ENCODE measurements at regions not wholly inside any gene's neighbourhood (a gene's known extent, or its start where the extent isn't known, plus 50 kb on each side); places are given as distances from the start of the nearest gene placed in this dataset.

- TF ChIP-seq POLR2A (IDR thresholded peaks at IDR 0.05; ENCODE audit: low read length) (no peak), GATA1 (IDR thresholded peaks at IDR 0.05; ENCODE audit: low read depth, low read length) (no peak)
- DNase-seq: no peak
Observed at GRCh38 chr4:62870451-62870850, 1538.8 kb downstream of the TECRL start.

GRCh38 chr4:62865261-62865660 is 1544.0 kb downstream of the TECRL start:
- no peak for TF ChIP-seq GATA1 (IDR thresholded peaks at IDR 0.05; ENCODE audit: low read depth, low read length)
- TF ChIP-seq POLR2A (IDR thresholded peaks at IDR 0.05; ENCODE audit: low read length): no peak

GRCh38 chr4:62849696-62850095 is 1559.6 kb downstream of the TECRL start:
- TF ChIP-seq POLR2A (IDR thresholded peaks at IDR 0.05; ENCODE audit: low read length) (no peak), GATA1 (IDR thresholded peaks at IDR 0.05; ENCODE audit: low read depth, low read length) (no peak)
- no peak for DNase-seq

More at GRCh38 chr4:62865261-62865660, 1544.0 kb downstream of the TECRL start:
- DNase-seq: no peak

- DNase-seq: no peak
- TF ChIP-seq GATA1 (IDR thresholded peaks at IDR 0.05; ENCODE audit: low read depth, low read length): no peak
- TF ChIP-seq POLR2A (IDR thresholded peaks at IDR 0.05; ENCODE audit: low read length): no peak
Observed at GRCh38 chr4:62835631-62836030, 1573.6 kb downstream of the TECRL start.

GRCh38 chr4:62822306-62822705 is 1586.9 kb downstream of the TECRL start:
- DNase-seq: no peak
- TF ChIP-seq POLR2A (IDR thresholded peaks at IDR 0.05; ENCODE audit: low read length): no peak
- TF ChIP-seq GATA1 (IDR thresholded peaks at IDR 0.05; ENCODE audit: low read depth, low read length): no peak

GRCh38 chr4:62816566-62816965 is 1592.7 kb downstream of the TECRL start:
- no peak for DNase-seq
- TF ChIP-seq POLR2A (IDR thresholded peaks at IDR 0.05; ENCODE audit: low read length) (no peak), GATA1 (IDR thresholded peaks at IDR 0.05; ENCODE audit: low read depth, low read length) (no peak)

GRCh38 chr4:62814510-62815047 is 1594.7 kb downstream of the TECRL start:
- TF ChIP-seq POLR2A (IDR thresholded peaks at IDR 0.05; ENCODE audit: low read length): no peak
- TF ChIP-seq GATA1 (IDR thresholded peaks at IDR 0.05; ENCODE audit: low read depth, low read length): no peak
- no peak for DNase-seq

- DNase-seq: no peak
- TF ChIP-seq GATA1 (IDR thresholded peaks at IDR 0.05; ENCODE audit: low read depth, low read length): no peak
- no peak for TF ChIP-seq POLR2A (IDR thresholded peaks at IDR 0.05; ENCODE audit: low read length)
Observed at GRCh38 chr4:62806816-62807215, 1602.4 kb downstream of the TECRL start.

GRCh38 chr4:62804075-62804474 is 1603.9 kb downstream of the ADGRL3 start:
- no peak for DNase-seq
- TF ChIP-seq GATA1 (IDR thresholded peaks at IDR 0.05; ENCODE audit: low read depth, low read length) (no peak), POLR2A (IDR thresholded peaks at IDR 0.05; ENCODE audit: low read length) (no peak)

- no peak for DNase-seq
- no peak for TF ChIP-seq POLR2A (IDR thresholded peaks at IDR 0.05; ENCODE audit: low read length)
- no peak for TF ChIP-seq GATA1 (IDR thresholded peaks at IDR 0.05; ENCODE audit: low read depth, low read length)
Observed at GRCh38 chr4:62797221-62797620, 1597.1 kb downstream of the ADGRL3 start.

GRCh38 chr4:62791386-62791785 is 1591.3 kb downstream of the ADGRL3 start:
- no peak for DNase-seq
- TF ChIP-seq GATA1 (IDR thresholded peaks at IDR 0.05; ENCODE audit: low read depth, low read length): no peak
- no peak for TF ChIP-seq POLR2A (IDR thresholded peaks at IDR 0.05; ENCODE audit: low read length)

- TF ChIP-seq GATA1 (IDR thresholded peaks at IDR 0.05; ENCODE audit: low read depth, low read length) (no peak), POLR2A (IDR thresholded peaks at IDR 0.05; ENCODE audit: low read length) (no peak)
Observed at GRCh38 chr4:62771983-62772557, 1571.9 kb downstream of the ADGRL3 start.

GRCh38 chr4:62740296-62740695 is 1540.2 kb downstream of the ADGRL3 start:
- DNase-seq: no peak
- no peak for TF ChIP-seq GATA1 (IDR thresholded peaks at IDR 0.05; ENCODE audit: low read depth, low read length)
- TF ChIP-seq POLR2A (IDR thresholded peaks at IDR 0.05; ENCODE audit: low read length): no peak

More at GRCh38 chr4:62771983-62772557, 1571.9 kb downstream of the ADGRL3 start:
- peak in 1 of 2 experiments; percentile 0 for DNase-seq

- no peak for DNase-seq
Observed at GRCh38 chr4:62717154-62717553, 1517.0 kb downstream of the ADGRL3 start.

GRCh38 chr4:62711575-62711974 is 1511.4 kb downstream of the ADGRL3 start:
- DNase-seq: no peak
- TF ChIP-seq POLR2A (IDR thresholded peaks at IDR 0.05; ENCODE audit: low read length) (no peak), GATA1 (IDR thresholded peaks at IDR 0.05; ENCODE audit: low read depth, low read length) (no peak)

More at GRCh38 chr4:62717154-62717553, 1517.0 kb downstream of the ADGRL3 start:
- TF ChIP-seq POLR2A (IDR thresholded peaks at IDR 0.05; ENCODE audit: low read length) (no peak), GATA1 (IDR thresholded peaks at IDR 0.05; ENCODE audit: low read depth, low read length) (no peak)

Data from erythroblast (primary cell).